GM21737 (cell line): ENCODE measurements at regions not wholly inside any gene's neighbourhood (a gene's known extent, or its start where the extent isn't known, plus 50 kb on each side); places are given as distances from the start of the nearest gene placed in this dataset.

Experiments
- ATAC-seq: cut with Tn5 transposase; IDR thresholded peaks from one replicate; pipeline ENCODE4 v1.9.1; 2021; ENCODE audit warnings: mild to moderate bottlenecking, moderate library complexity; ENCODE audit not compliant: unreplicated experiment

- no peak for ATAC-seq
Measured at GRCh38 chr4:16952896-16953630, 54.6 kb upstream of the LDB2 start.

DNA sequence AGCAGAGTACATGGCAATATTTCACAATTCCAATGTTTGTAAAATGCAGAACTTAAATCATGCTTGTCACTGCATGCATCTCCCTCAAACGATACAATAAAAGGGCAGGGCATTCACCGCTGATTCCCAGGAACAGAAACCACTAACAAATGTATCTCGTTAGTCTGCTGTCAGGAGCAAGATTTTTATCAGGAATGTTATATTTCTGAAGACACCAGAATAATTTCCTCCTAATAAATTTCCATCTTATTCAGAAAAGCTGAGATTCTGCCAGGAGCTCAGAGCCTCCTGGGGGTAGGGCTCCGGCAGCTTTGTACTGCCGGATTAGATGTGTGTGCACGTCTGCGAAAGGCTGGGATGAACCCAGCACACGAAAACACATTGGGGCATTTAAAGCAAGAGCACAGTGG is 54.0 kb upstream of the LDB2 start:
- ATAC-seq: no peak
